HL-60 (cell line): ENCODE measurements at regions not wholly inside any gene's neighbourhood (a gene's known extent, or its start where the extent isn't known, plus 50 kb on each side); places are given as distances from the start of the nearest gene placed in this dataset.

Experiments
- DNase-seq, 2 experiments: peaks; one replicate each; pipeline ENCODE4 v3.0.0-alpha.2; 2010 to 2020; ENCODE audit warnings: low read depth in 1 of 2, low spot score in 1 of 2
- H3K27ac ChIP-seq: fragments of 250-450 bp; sonication (Bioruptor Pico); replicated peaks from 2 replicates; pipeline ENCODE4 v1.5.1; 2020; ENCODE audit warnings: mild to moderate bottlenecking, moderate library complexity
- H3K27me3 ChIP-seq: fragments of 250-450 bp; sonication (Bioruptor Pico); 2 replicates; pipeline ENCODE4 v1.5.1; 2021; ENCODE audit warnings: mild to moderate bottlenecking, moderate library complexity; ENCODE audit not compliant: insufficient read depth, poor library complexity, severe bottlenecking
- H3K4me3 ChIP-seq: replicated peaks from 2 replicates; pipeline ENCODE4 v1.5.1; 2011; ENCODE audit warnings: mild to moderate bottlenecking, control low read depth, low read length; ENCODE audit not compliant: insufficient read depth
- GABPA ChIP-seq: IDR thresholded peaks from 2 replicates; pipeline ENCODE4 v1.6.1; 2012; ENCODE audit warnings: low read depth
- POLR2AphosphoS5 ChIP-seq: IDR thresholded peaks from 2 replicates; pipeline ENCODE4 v1.6.1; 2012; ENCODE audit warnings: low read depth
- SPI1 ChIP-seq: IDR thresholded peaks from 2 replicates; pipeline ENCODE4 v1.6.1; 2012; ENCODE audit warnings: low read depth, mild to moderate bottlenecking, borderline replicate concordance
- TF ChIP-seq, protein P1 (sequence below): IDR thresholded peaks from 2 replicates; pipeline ENCODE4 v1.6.1; 2012; ENCODE audit warnings: low read depth; ENCODE audit not compliant: insufficient replicate concordance
- TF ChIP-seq, protein P2 (sequence below): IDR thresholded peaks from one replicate; pipeline ENCODE4 v1.5.1; 2011; ENCODE audit warnings: low read length, control low read depth, inconsistent platforms; ENCODE audit not compliant: insufficient read depth

GRCh38 chr7:97357459-97357858, 240.0 kb downstream of the SDHAF3 start:
- TF ChIP-seq, protein P1, sequence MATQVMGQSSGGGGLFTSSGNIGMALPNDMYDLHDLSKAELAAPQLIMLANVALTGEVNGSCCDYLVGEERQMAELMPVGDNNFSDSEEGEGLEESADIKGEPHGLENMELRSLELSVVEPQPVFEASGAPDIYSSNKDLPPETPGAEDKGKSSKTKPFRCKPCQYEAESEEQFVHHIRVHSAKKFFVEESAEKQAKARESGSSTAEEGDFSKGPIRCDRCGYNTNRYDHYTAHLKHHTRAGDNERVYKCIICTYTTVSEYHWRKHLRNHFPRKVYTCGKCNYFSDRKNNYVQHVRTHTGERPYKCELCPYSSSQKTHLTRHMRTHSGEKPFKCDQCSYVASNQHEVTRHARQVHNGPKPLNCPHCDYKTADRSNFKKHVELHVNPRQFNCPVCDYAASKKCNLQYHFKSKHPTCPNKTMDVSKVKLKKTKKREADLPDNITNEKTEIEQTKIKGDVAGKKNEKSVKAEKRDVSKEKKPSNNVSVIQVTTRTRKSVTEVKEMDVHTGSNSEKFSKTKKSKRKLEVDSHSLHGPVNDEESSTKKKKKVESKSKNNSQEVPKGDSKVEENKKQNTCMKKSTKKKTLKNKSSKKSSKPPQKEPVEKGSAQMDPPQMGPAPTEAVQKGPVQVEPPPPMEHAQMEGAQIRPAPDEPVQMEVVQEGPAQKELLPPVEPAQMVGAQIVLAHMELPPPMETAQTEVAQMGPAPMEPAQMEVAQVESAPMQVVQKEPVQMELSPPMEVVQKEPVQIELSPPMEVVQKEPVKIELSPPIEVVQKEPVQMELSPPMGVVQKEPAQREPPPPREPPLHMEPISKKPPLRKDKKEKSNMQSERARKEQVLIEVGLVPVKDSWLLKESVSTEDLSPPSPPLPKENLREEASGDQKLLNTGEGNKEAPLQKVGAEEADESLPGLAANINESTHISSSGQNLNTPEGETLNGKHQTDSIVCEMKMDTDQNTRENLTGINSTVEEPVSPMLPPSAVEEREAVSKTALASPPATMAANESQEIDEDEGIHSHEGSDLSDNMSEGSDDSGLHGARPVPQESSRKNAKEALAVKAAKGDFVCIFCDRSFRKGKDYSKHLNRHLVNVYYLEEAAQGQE: no peak
- no peak for TF ChIP-seq GABPA
- TF ChIP-seq, protein P2, sequence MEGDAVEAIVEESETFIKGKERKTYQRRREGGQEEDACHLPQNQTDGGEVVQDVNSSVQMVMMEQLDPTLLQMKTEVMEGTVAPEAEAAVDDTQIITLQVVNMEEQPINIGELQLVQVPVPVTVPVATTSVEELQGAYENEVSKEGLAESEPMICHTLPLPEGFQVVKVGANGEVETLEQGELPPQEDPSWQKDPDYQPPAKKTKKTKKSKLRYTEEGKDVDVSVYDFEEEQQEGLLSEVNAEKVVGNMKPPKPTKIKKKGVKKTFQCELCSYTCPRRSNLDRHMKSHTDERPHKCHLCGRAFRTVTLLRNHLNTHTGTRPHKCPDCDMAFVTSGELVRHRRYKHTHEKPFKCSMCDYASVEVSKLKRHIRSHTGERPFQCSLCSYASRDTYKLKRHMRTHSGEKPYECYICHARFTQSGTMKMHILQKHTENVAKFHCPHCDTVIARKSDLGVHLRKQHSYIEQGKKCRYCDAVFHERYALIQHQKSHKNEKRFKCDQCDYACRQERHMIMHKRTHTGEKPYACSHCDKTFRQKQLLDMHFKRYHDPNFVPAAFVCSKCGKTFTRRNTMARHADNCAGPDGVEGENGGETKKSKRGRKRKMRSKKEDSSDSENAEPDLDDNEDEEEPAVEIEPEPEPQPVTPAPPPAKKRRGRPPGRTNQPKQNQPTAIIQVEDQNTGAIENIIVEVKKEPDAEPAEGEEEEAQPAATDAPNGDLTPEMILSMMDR: no peak
- no peak for TF ChIP-seq POLR2AphosphoS5
- TF ChIP-seq SPI1: no peak
- no peak for DNase-seq

DNA sequence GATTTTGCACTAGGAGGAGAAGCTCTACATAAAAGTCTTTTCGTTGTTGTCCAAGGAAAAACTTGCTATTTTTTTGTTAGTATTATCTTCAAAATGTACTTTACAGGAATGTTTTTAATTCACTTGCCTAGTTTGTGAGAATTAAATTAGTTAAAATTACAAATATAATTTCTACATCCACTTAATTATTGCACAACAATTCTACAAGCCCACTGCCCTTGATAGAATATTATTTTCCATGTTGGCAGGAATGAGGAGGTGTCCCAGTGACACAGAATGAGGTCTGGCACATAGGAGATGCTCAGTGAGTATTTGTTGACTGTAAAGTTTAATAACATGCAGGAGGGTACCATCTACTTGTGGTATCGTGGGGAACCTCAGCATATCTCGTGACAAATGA, 255.4 kb downstream of the SDHAF3 start:
- Histone ChIP-seq H3K4me3 (no peak overlapping the region), H3K27ac (no peak overlapping the region), H3K27me3 (no peaks in the 10 kb centered on the region)
- no peak for DNase-seq
- TF ChIP-seq POLR2AphosphoS5 (no peak), SPI1 (no peak), GABPA (no peak)
- TF ChIP-seq, protein P1: no peak
- TF ChIP-seq, protein P2: no peak

More at GRCh38 chr7:97357459-97357858, 240.0 kb downstream of the SDHAF3 start:
- Histone ChIP-seq H3K4me3 (no peak overlapping the region), H3K27ac (no peak overlapping the region), H3K27me3 (peaks cover 3% of the 10 kb centered on the region)

DNA sequence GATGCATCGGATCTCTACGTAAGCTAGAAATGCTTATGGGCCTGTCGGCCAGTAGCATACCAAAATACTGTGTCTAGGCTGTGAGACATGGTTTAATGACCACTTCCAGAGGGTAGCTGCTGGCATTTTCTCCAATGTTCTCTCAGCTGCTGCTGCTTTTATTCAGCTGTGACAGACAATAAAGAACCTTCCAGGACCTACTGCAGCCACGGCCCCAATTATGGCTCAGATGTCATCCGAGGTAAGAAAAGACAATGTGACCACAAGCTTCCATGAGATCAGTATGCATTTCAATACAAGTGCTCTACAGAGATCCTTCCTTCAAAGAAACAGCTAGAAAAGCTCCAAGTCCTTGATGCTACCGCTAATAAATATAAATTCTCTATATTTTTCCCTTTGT, 256.2 kb downstream of the SDHAF3 start:
- TF ChIP-seq GABPA (no peak), POLR2AphosphoS5 (no peak)
- TF ChIP-seq, protein P1: no peak
- H3K27ac ChIP-seq: no peak overlapping the region
- H3K4me3 ChIP-seq: no peak overlapping the region
- DNase-seq: no peak
- H3K27me3 ChIP-seq: no peaks in the 10 kb centered on the region
